ENCODE measurements at regions not wholly inside any gene's neighbourhood (a gene's known extent, or its start where the extent isn't known, plus 50 kb on each side); places are given as distances from the start of the nearest gene placed in this dataset.

DNA sequence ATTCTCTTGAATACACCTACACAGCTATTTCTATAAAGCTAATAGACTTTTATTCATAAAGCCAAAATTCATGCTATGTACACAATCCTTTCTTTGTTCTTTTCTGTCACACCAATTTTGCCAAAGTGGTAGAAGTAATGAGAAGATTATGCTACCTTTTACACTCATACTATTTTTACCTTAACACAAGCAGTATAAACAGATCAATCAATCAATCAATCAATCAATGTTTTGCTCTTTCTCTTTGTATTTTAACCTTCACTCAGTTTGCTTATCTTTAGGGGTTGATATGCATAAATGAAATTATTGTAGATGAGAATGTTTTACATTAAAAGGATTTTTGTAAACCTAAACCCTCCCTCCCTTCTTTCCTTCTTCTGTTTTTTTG lies 878.6 kb downstream of the RAPGEF2 start:
- no peak for DNase-seq (ENCODE audit: extremely low spot score)
- ChIA-PET POLR2A (no interaction called here), CTCF (no interaction called here)
- no peak for TF ChIP-seq CTCF (IDR thresholded peaks at IDR 0.05; ENCODE audit: control extremely low read depth, extremely low read depth, low read depth, missing control alignments)

DNA sequence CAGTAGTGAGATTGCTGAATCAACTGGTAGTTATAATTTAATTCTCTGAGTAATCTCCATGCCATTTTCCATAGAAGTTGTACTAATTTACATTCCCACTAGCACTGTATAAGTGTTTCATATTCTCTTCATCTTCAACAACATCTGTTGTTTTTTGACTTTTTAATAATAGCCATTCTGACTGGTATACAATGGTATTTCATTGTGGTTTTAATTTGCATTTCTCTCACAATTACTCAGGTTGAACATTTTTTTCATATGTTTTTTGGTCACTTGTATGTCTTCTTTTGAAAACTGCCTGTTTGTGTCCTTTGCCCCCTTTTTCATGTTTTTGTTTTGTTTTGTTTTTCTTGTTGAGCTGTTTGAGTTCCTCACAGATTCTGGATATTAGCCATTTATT lies 880.2 kb downstream of the RAPGEF2 start:
- no peak for TF ChIP-seq CTCF (IDR thresholded peaks at IDR 0.05; ENCODE audit: control extremely low read depth, extremely low read depth, low read depth, missing control alignments)
- no peak for DNase-seq (ENCODE audit: extremely low spot score)
- CTCF ChIA-PET, result interaction anchor here (1.1 kb wide), 1 partner anchor 17 kb away, joined by 3 read pairs; no protein-coding TSS in a partner anchor
- POLR2A ChIA-PET, result no interaction called here

- ChIA-PET CTCF (no interaction called here), POLR2A (no interaction called here)
- no peak for TF ChIP-seq CTCF (IDR thresholded peaks at IDR 0.05; ENCODE audit: control extremely low read depth, extremely low read depth, low read depth, missing control alignments)
- no peak for DNase-seq (ENCODE audit: extremely low spot score)
These were observed 907.0 kb downstream of the RAPGEF2 start for GRCh38 chr4:160009656-160010493.

GRCh38 chr4:160019936-160020335 lies 917.1 kb downstream of the RAPGEF2 start:
- no peak for DNase-seq (ENCODE audit: extremely low spot score)
- ChIA-PET CTCF (interaction anchor here (1.3 kb wide), 1 partner anchor 73 kb away, joined by 4 read pairs; no protein-coding TSS in a partner anchor), POLR2A (no interaction called here)
- no peak for TF ChIP-seq CTCF (IDR thresholded peaks at IDR 0.05; ENCODE audit: control extremely low read depth, extremely low read depth, low read depth, missing control alignments)

GRCh38 chr4:160020804-160021203 lies 917.9 kb downstream of the RAPGEF2 start:
- ChIA-PET POLR2A (no interaction called here), CTCF (interaction anchor here (1.3 kb wide), 1 partner anchor 74 kb away, joined by 4 read pairs; no protein-coding TSS in a partner anchor)
- no peak for DNase-seq (ENCODE audit: extremely low spot score)
- no peak for TF ChIP-seq CTCF (IDR thresholded peaks at IDR 0.05; ENCODE audit: control extremely low read depth, extremely low read depth, low read depth, missing control alignments)

GRCh38 chr4:160021870-160022269 lies 919.0 kb downstream of the RAPGEF2 start:
- DNase-seq (ENCODE audit: extremely low spot score), result no peak
- no peak for TF ChIP-seq CTCF (IDR thresholded peaks at IDR 0.05; ENCODE audit: control extremely low read depth, extremely low read depth, low read depth, missing control alignments)
- CTCF ChIA-PET, result interaction anchor here (1.0 to 1.4 kb wide), 2 partner anchors 8 to 689 kb away, joined by 3 to 5 read pairs; no protein-coding TSS in a partner anchor
- POLR2A ChIA-PET, result no interaction called here
